ENCODE measurements at regions not wholly inside any gene's neighbourhood (a gene's known extent, or its start where the extent isn't known, plus 50 kb on each side); places are given as distances from the start of the nearest gene placed in this dataset.
A peak's percentile ranks its signal among the peaks of the same experiment; 100 is the strongest.

DNA sequence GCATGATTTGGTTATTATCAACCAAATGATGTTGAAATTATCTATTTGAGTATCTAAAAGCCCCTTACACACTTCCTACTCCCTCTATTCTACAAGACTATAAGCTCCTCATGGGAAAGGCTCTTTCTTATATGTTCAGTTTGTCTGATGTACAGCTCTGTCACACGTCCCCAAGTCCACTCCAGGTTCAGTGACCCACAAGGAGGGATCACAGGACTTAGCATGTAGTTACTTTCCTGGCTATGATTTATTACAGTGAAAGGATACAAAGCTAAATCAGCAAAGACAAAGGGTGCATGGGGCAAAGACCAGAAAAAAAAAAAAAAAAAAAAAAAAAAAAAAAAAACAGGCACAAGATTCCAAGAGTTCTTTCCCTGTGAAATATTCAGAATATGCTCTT lies 125.6 kb upstream of the TMEM106B start:
- no peak for DNase-seq

DNA sequence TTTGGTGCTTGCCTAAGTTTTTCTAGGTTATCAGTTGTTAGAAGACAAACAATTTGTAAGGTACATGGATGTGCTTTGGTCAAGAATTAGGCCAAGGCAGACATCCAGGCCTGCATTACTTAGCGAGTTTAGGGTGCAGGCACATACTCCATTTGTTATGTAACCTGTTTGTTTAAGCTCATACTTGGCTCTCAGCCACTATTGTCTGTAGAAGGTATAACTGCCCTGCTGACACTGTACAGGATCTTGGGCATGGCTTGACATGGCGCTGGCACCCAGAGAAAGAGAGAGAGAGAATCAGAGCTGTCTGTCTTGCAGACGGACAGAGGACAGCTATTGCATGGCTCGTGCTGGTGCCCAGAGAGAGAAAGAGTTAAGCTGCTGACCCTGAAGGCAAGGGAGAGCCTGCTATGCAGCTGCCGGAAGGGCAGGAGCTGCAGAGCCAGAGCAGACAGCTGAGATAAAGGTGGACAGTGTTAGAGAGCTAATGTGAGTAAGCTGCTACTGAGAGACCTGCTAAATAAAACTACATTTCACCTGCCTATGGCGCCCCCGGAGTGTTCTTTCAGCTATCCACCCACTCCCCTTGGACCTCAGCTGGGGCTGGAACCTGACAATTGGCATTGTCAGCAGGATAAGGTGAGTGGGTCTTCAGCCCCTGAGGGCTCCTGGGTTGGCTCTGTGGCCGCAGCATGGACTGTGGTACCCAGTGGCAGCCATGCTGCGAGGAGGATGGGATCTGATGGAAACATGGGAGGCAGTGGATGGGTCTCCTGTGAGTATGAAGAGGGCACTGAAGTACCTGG lies 120.9 kb upstream of the TMEM106B start:
- DNase-seq, result no peak

DNA sequence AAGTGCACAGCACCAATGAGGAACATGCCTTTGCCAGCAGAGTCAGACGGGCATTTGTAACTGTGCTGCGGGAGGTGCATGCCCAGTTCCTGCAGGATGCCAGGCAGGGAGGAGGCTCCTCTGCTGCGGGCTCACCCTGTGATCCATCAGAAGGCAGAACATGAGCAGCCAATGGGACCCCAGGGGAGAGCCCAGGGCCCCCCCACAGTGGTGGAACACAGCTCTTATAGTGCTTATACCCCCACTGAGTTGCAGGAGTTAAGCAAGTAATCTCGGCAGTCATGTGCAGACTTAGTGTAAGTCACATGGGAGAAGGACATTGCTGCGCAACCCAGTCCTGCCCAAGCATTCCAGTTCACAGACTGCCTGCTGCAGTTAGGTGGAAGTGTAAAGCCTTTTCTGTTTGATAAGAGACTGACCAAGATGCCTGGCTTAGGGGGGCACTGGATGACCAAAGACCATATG lies 120.3 kb upstream of the TMEM106B start:
- no peak for DNase-seq

DNA sequence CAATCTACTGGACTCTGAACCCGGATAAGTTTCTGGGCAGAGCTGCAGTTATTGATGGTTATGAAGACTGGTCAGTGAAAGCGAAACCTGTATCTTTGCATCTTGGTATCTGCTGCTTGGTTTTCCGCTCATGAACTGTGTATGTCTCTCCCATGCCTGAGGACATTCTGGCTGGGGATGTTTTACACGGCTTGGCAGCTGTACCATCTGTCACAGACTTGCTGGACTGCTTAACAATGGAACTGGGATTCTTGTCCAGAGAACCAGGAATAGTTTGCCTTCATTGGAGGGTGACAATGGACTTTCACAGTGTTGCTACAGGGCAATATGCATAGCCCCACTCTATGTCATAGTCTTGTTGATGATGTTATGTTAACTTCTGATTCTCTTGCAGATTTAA lies 119.9 kb upstream of the TMEM106B start:
- no peak for DNase-seq

DNA sequence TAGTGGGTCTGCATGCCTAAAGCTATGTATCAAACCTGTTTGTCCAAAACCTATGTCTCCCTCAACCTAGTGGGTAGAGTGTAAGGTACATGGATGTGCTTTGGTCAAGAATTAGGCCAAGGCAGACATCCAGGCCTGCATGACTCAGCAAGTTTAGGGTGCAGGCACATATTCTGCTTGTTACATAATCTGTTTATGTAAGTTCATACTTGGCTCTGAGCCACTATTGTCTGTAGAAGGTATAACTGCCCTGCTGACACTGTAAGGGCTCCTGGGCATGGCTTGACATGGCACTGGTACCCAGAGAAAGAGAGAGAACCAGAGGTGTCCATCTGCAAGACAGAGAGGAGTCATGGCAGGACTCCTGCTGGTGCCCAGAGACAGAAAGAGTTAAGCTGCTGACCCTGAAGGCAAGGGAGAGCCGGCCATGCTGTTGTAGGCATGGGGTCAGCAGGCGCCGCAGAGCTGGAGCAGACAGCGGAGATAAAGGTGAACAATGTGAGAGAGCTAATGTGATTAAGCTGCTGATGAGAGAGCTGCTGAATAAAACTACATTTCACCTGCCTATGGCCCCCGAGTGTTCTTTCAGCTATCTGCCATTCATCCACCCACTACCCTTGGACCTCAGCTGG lies 118.5 kb upstream of the TMEM106B start:
- DNase-seq, result no peak

DNA sequence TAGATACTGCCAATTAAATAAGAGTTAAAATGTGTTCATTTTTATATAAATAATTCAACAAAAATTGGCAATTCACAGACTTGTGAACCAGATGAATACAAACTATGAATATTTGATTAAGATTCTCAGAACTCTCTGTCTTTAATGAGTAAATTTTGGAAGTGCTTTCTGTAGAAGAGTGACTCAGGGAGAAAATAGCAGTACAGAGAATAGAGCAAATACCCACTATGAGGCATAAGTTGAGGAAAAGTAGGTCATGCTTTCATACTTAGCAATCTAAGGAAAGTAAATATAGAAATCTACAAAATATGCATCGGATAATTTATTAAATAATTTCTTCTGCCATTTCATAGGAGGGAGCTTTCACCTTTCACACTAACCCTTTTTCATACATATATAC lies 117.7 kb upstream of the TMEM106B start:
- no peak for DNase-seq

DNA sequence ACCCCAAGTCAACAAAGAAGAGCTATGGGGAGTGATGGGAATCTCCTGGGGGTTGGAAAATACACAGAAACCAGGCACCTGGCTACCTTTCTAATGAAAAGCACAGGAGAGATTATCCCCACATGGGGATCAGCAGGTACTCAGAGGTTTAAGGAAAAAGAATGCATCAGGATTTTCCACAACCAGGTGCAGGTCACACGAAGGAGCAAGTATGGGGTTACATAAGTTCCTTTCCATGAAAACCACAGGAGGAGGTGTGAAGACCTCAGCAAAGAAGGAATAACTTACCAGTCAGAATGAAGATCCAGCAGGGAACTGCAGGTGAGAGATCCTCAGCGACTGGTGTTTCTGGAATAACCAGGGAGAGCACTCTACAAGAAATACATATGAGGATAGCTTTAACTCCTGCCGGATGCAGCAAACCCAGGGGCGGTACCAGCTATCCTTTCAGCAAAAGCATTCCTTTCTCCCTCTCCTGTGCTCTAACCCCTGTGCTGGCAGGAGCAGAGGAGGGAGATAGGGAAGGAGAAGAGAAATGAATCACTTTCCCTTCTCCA lies 116.7 kb upstream of the TMEM106B start:
- no peak for DNase-seq

DNA sequence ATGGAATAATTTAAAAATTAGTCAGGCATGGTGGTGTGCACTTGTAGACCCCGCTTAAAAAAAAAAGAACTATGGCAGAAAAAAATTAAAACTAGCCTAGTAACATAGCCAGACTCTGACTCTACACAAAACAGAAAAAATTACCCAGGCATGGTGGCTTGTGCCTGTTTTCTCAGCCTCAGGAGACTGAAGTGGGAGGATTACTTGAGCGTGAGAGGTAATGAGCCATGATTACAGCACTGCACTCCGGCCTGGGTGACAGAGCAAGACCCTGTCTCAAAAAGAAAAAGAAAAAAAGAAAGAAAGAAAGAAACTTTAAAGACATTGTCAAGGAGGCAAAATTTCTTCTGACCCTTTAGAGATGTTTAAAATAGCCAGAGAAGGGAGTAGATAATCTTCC lies 109.0 kb upstream of the TMEM106B start:
- DNase-seq, result no peak

DNA sequence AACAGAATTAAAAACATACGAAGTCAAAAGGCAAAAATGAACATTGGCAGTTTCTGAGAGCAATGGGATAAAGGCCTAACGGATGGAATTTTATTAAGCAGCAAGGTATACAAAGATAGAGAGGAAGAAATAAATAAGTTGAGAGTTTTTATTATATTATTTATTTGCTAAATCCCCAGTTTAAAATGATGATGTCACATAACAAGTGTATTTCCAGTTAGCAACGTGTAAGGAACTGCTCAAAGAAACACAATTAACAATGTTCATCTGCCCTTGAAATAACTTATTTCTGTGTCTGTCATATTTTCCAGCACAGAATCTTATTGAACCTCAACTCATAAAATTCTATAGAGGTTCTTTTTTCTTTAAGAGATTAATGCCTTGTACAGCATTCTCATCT lies 108.6 kb upstream of the TMEM106B start:
- no peak for DNase-seq

DNA sequence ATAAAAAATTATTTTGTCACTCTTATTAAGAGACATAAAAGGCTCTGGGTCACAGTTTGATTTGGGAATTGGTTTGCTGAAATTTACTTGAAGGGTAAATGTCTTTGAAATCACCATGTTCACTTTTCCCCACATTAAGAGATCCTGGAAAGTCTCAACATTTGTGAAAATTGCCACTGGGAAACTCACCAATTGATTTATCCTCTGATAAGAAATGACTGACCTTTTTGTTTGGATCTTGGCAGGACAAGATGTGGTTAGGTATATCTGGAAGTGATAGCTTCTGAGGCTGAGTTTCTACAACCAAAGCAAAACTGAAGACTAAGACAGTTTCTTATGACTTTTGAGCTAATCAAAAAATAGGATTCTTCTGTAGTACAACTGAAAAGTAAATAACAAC lies 107.1 kb upstream of the TMEM106B start:
- no peak for DNase-seq

DNA sequence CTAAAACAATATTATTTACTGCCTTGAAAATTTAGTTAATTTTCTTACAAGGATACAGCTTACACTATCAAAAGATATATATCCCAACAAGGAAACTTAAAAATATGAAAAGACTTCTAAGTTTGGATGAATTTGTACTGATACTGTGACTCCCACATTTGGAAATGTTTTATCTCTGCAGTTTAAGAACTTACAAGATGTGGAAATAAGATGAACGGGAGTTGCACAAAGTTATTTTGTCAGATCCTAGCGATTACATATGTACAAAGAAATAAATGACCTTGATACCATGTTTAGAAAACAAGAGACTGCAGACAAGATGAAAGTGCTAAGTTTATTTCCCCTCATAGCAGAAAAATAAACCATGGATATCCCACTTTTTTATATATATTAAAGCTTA lies 103.7 kb upstream of the TMEM106B start:
- DNase-seq, result no peak

DNA sequence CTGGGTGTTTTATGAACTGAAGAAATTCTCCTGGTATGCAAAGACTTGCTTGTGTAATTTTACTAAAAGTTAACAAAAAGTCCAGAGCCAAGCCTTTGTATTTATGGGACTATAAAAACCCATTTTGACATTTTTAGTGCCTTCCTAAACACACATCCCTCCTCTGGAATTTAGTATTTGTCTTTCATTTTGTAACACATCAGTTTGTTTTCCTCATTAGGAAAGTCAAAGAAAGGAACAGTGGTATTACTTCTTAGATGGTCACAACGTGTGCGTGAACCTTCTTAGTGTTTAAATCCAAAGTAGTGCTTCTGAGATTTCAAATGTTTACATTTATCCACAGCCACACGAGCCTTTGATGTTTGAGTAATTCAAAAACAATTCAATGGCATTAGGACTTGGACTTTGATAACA lies 103.2 kb upstream of the TMEM106B start:
- DNase-seq, result no peak

DNA sequence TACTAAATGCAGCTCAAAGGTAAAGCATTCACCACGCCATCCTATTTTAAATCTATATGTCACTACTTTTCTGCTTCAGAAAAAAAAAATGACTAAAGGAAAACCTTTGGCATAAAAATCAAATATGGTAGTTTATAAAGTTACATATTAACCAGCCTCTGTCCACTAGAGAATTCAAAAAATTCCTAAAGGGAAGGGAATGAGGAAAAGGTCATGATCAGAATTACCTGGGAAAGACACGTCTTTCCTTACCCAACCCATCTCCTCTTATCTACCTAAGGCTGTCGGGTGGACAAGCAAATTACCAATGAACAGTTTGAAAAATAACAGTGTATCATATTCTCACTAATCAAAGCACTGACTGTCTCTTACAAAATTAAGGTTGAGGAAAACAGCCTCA lies 100.7 kb upstream of the TMEM106B start:
- DNase-seq, result no peak

DNA sequence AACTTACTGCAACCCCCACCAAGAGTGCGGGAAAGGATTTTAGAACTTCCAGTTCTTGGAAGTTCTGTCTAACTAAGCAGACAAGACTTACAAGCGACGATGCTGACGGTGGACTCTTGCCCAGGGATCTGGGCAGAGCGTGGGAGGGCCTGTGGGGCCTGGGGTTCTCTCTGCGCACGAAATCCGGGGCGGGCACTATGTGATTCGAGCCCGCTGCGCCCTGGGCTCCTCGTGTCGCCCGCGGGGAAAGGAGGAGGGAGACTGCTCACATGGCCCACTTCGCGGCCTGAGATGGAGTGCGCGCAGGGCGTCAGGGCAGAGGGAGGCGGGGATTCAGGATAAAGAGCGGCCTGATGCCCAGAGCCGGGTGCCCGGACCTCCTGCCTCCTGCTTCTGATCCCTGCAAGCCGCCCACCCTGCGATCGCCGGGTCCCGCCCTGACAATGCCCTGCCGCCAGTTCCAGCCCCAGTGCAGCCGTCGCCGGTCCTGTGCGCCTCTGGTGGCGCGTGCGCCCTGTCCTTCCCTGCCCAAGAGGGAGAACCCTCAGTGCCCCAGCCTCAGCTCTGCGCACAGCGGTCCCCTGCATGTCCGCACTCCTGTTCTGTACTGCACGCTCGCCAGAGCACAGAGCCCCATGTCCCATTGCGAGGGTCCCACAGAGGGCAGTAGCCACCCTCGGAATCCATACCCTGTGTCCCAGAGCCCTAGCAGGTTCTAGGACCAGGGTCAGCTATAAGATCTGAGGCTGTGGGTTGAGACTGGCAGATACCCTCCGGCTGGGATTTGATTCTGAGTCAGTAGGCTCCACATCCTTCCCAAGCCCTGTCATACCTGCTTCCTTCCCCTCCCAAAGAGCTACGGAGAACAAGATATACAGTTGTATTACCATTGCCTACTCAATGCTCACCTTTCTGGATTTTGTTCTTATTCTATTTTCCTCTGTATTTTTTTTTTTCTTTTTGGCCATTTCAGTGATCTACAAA lies 99.4 kb upstream of the TMEM106B start:
- peak in 1 of 2 donors; percentile 14 for DNase-seq

DNA sequence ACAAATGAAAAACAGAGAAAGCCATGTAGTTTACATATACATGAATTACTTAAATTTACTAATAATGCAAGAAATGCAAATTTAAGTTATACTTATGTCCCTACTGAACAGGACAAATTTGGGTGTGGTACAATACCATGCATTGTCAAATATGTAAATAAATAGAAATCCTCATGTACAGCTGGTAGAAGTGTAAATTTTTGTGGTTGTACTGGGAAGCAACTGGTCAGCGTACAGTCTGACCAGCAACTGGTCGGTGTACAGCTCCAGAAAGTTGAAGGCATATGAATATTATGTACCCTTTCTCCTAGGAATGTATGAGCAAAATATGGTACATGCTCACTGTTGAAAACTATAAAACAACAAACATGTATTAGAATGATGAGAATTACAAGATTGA lies 93.9 kb upstream of the TMEM106B start:
- DNase-seq, result no peak

DNA sequence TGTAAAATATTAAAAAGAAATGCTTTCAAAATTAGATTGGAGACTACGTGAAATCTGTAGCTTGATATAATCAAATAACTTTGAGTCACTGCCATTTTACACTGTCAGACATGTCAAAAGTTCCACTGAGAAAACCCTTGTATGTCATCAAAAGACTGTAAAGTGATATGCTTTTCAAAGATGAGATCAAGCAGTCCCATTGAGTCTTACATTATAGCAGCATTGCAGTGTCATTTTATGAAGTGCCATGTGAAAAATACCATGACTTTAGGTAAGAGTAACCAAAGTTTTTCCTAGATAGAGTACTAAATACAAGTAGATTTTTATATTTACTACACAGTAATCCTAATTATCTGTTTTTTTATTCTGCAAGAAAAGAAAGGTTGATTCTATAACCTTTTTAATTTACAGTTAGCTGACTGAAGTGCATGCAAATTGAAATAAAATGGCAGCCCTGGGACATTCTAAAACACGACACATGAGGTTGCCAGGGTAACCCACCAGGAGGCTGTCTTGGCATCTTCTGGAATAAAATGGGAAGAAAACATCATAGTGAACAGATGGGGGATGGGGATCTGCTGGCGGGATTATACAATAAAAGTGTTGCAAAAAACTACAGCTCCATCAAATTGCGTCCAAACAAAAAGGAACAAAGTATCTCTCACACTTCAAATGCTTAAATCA lies 91.3 kb upstream of the TMEM106B start:
- no peak for DNase-seq

DNA sequence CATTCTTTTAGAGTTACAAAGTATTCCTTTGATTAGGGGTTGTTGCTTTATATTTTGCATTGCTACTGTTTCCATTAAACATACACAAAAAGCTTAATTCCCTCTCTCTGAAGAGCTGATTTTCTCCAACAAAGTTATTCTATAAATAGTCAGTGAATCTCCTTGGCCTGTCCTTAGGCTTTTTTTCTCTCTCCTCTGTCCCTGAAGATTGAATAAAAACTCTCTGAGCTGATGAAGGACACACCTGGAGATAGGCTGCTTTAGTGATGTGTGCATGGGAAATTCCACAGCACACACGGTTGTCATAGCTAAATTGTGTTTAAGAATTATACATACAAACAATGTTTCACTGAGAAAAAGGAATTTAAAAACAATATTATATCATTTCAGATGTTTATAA lies 90.5 kb upstream of the TMEM106B start:
- DNase-seq, result no peak

DNA sequence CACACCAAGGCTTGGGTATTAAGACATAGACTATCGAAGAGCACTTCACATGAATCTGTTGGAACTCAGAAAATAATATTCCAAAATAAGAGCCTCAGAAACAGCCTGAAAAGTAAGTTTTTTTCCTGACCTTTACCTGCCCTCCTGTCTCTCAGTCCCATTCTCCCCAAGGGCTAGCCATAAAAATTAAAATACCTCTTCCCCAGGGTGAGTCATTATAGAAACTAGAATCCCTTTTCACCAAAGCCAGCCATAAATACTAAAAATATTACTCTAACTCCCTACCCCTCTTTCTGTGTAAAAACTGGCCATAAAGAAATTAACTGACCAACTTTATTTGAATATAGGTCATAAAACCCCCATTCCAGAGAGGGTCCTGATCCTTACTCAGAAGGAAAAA lies 87.9 kb upstream of the TMEM106B start:
- DNase-seq, result no peak

DNA sequence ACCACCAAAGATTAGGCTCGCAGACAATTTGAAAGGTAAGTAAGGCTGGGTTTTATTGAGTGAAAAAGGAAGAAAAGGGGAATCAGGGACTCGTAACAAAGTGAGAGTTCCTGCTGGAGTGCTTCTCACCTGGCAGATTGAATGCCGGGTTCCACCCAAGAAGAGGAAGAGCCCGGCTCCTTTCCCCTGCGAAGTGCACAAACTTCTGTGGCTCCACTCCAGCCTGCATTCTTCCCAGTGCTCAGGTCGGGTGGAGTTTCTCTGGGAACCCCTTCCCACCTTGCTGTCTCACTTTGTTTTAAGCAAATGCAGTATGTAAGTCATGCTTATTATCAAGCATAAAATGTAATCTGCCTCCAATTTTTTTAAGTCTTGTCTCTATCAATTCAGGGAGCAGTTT lies 87.1 kb upstream of the TMEM106B start:
- DNase-seq, result no peak

DNA sequence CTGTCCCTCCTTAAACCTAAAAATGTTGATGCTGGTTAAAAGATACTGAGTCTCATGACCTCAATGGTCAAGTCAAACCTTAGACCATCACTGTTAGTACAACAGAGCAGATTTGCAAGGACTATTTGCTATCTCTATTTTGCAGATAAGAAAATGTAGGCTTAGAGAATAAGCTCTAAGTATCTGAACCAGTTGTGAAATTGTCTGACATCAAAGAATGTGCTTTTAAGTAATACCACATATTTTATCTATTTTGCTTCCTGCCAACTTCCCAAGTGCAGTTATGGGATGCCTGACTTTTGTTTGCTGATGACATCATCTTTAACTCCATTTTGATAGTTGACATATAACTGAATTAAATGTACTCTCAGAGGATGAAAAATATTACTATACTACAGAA lies 83.6 kb upstream of the TMEM106B start:
- no peak for DNase-seq

DNA sequence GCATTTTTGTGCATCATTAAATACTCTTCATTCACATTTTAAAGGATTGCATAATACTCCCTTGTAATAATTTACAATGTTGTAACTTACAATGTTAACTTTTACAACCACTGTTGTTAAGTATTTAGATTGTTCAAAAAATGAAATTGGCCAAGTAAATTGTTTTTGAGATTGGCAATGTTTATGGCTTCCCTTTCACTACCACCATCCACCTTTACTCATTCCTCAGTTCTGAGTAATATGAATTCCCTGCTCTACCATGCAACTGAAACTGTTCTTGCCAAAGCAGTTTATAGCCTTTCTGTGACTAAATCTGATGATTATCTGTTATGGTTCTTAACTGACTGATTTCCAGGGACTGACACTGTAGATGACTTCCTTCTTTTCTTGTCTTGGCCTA lies 80.5 kb upstream of the TMEM106B start:
- DNase-seq, result no peak

DNA sequence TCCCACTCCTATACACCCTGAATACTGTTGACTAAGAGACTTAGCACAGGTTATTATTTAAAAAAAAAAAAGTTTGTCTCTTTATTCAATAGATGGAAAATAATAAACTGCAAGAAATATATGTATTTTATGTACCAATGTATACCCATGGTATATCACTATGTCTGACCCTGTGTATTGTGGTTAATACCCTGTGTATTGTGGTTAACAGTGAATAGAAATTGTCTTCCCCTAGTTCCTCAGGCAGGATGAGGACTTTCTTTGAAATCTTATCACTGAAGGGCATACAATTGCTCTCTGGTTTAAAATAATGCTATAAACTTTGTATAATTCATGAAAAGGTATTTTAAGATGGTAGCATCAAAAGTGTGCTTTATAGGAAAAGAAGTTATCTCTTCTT lies 80.0 kb upstream of the TMEM106B start:
- no peak for DNase-seq

DNA sequence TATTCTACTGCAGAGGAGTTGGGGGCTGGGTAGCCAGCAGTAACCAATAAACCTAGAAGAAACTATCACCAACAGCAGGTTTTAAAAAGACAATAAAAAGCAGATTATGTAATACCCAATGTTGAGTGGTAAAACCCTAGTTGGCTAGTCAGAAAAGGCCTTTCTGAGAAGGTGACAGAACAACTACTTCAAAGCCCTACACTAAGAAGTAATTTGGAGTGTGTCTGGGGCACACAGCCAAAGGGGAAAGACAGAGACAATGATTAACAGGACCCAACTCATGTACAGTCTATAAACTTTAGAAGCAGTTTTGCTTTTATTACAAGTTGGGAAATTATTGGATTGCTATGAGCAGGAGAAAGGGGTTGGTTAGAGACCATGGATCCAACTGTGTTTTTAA lies 77.2 kb upstream of the TMEM106B start:
- no peak for DNase-seq
